ENCODE measurements at regions not wholly inside any gene's neighbourhood (a gene's known extent, or its start where the extent isn't known, plus 50 kb on each side); places are given as distances from the start of the nearest gene placed in this dataset.

- no peak overlapping the region for H3K4me3 ChIP-seq (replicated peaks; ENCODE audit: insufficient read depth, low read length)
- no peak for TF ChIP-seq POLR2AphosphoS5 (IDR thresholded peaks at IDR 0.05; ENCODE audit: low read depth)
- no peak for TF ChIP-seq SPI1 (IDR thresholded peaks at IDR 0.05; ENCODE audit: borderline replicate concordance, low read depth)
- TF ChIP-seq REST (IDR thresholded peaks at IDR 0.05; ENCODE audit: insufficient replicate concordance, low read depth), result no peak
- TF ChIP-seq GABPA (IDR thresholded peaks at IDR 0.05; ENCODE audit: low read depth), result no peak
- TF ChIP-seq, protein P1, sequence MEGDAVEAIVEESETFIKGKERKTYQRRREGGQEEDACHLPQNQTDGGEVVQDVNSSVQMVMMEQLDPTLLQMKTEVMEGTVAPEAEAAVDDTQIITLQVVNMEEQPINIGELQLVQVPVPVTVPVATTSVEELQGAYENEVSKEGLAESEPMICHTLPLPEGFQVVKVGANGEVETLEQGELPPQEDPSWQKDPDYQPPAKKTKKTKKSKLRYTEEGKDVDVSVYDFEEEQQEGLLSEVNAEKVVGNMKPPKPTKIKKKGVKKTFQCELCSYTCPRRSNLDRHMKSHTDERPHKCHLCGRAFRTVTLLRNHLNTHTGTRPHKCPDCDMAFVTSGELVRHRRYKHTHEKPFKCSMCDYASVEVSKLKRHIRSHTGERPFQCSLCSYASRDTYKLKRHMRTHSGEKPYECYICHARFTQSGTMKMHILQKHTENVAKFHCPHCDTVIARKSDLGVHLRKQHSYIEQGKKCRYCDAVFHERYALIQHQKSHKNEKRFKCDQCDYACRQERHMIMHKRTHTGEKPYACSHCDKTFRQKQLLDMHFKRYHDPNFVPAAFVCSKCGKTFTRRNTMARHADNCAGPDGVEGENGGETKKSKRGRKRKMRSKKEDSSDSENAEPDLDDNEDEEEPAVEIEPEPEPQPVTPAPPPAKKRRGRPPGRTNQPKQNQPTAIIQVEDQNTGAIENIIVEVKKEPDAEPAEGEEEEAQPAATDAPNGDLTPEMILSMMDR (IDR thresholded peaks at IDR 0.05; ENCODE audit: insufficient read depth, low read length), result no peak
- H3K27me3 ChIP-seq (ENCODE audit: insufficient read depth, poor library complexity, severe bottlenecking), result no peaks in the 10 kb centered on the region
- H3K27ac ChIP-seq (replicated peaks), result no peak overlapping the region
- no peak for DNase-seq (ENCODE audit: low read depth in 1 of 2, low spot score in 1 of 2)
These were observed 663.6 kb downstream of the STIM2 start for GRCh38 chr4:27524224-27524623.

DNA sequence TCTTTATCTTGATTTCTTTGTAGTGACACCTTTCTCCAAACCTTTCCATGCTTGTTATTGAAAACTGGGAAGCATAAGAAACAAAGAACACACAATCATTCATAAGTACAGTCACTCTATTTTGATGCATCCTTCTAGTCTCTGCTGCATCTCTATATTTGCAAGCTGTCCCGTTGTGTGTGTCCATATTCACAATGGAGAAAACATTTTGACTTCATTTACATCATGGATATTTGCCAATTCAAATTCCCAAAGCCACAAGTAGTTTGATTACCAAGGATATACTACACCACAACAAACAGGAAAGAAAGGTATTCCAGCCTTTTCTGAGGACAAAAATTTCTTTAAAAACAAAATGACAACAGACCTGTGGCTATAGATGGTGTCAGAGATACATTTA, 673.8 kb downstream of the STIM2 start:
- DNase-seq (ENCODE audit: low read depth in 1 of 2, low spot score in 1 of 2), result no peak
- Histone ChIP-seq H3K4me3 (replicated peaks; ENCODE audit: insufficient read depth, low read length) (no peak overlapping the region), H3K27ac (replicated peaks) (no peak overlapping the region), H3K27me3 (ENCODE audit: insufficient read depth, poor library complexity, severe bottlenecking) (no peaks in the 10 kb centered on the region)
- TF ChIP-seq GABPA (IDR thresholded peaks at IDR 0.05; ENCODE audit: low read depth) (no peak), POLR2AphosphoS5 (IDR thresholded peaks at IDR 0.05; ENCODE audit: low read depth) (no peak), REST (IDR thresholded peaks at IDR 0.05; ENCODE audit: insufficient replicate concordance, low read depth) (no peak)
- TF ChIP-seq, protein P1 (IDR thresholded peaks at IDR 0.05; ENCODE audit: insufficient read depth, low read length), result no peak

- no peak for DNase-seq (ENCODE audit: low read depth in 1 of 2, low spot score in 1 of 2)
- no peaks in the 10 kb centered on the region for H3K27me3 ChIP-seq (ENCODE audit: insufficient read depth, poor library complexity, severe bottlenecking)
- H3K4me3 ChIP-seq (replicated peaks; ENCODE audit: insufficient read depth, low read length), result no peak overlapping the region
- no peak overlapping the region for H3K27ac ChIP-seq (replicated peaks)
- no peak for TF ChIP-seq SPI1 (IDR thresholded peaks at IDR 0.05; ENCODE audit: borderline replicate concordance, low read depth)
- TF ChIP-seq REST (IDR thresholded peaks at IDR 0.05; ENCODE audit: insufficient replicate concordance, low read depth), result no peak
- TF ChIP-seq GABPA (IDR thresholded peaks at IDR 0.05; ENCODE audit: low read depth), result no peak
- TF ChIP-seq, protein P1 (IDR thresholded peaks at IDR 0.05; ENCODE audit: insufficient read depth, low read length), result no peak
- no peak for TF ChIP-seq POLR2AphosphoS5 (IDR thresholded peaks at IDR 0.05; ENCODE audit: low read depth)
These were observed 707.8 kb downstream of the STIM2 start for GRCh38 chr4:27568236-27568951.

Data from HL-60 (cell line).